Sigmoid colon (tissue), 6 donors: ENCODE measurements at regions not wholly inside any gene's neighbourhood (a gene's known extent, or its start where the extent isn't known, plus 50 kb on each side); places are given as distances from the start of the nearest gene placed in this dataset.
"Not testable (repeated sequence)": the region's sequence is repeated elsewhere in the genome, so short reads cannot be mapped to it uniquely, and the experiment has no call there.

ENCODE experiments used
- DNase-seq: peaks from one replicate; pipeline ENCODE4 v3.0.0-alpha.2; 2019
- H3K27ac ChIP-seq, 4 donors: fragments of 200-600 bp; sonication (generic); one replicate each; pipeline ENCODE4 v1.5.1; 2016 to 2019; ENCODE audit warnings: mild to moderate bottlenecking in 1 of 4
- H3K27me3 ChIP-seq, 3 donors: fragments of 200-600 bp; sonication (generic); one replicate each; pipeline ENCODE4 v1.5.1; 2019; ENCODE audit warnings: mild to moderate bottlenecking in 1 of 3
- H3K36me3 ChIP-seq, 4 donors: fragments of 200-600 bp; sonication (generic); one replicate each; pipeline ENCODE4 v1.5.1; 2016 to 2019
- H3K4me1 ChIP-seq, 4 donors: fragments of 200-600 bp; sonication (generic); one replicate each; pipeline ENCODE4 v1.5.1; 2017 to 2019
- H3K4me3 ChIP-seq, 4 donors: fragments of 200-600 bp; sonication (generic); one replicate each; pipeline ENCODE4 v1.5.1; 2017 to 2019; ENCODE audit warnings: mild to moderate bottlenecking in 2 of 4, moderate library complexity in 1 of 4
- H3K9me3 ChIP-seq, 4 donors: fragments of 200-600 bp in 3 of 4; sonication (generic) in 3 of 4; one replicate each; pipeline versions ENCODE4 v1.5.1 to v1.6.1; 2013 to 2019
- EP300 ChIP-seq, 4 donors: sonication (generic); formaldehyde crosslinking; IDR thresholded peaks; one replicate each; pipeline ENCODE4 v1.6.1; 2017; ENCODE audit warnings: antibody characterized with exemption in 4 of 4
- POLR2AphosphoS5 ChIP-seq, 4 donors: sonication (generic); formaldehyde crosslinking; IDR thresholded peaks; one replicate each; pipeline ENCODE4 v1.6.1; 2017; ENCODE audit warnings: antibody characterized with exemption in 4 of 4
- WGBS, 2 donors: extraction: QIAGEN DNeasy Blood & Tissue Kit; methylation state at CpG; one replicate each; pipeline ENCODE4 v1.1.7; 2013; 5-methylcytosine and 5-hydroxymethylcytosine counted together
- intact Hi-C: fragments of 100-400 bp; cut with DNase I; formaldehyde crosslinking; loops from one replicate; pipeline ENCODE4 v1.15.1; 2023
- donor health status: healthy with polysubstance abuse.
- donor health status: healthy.

DNA sequence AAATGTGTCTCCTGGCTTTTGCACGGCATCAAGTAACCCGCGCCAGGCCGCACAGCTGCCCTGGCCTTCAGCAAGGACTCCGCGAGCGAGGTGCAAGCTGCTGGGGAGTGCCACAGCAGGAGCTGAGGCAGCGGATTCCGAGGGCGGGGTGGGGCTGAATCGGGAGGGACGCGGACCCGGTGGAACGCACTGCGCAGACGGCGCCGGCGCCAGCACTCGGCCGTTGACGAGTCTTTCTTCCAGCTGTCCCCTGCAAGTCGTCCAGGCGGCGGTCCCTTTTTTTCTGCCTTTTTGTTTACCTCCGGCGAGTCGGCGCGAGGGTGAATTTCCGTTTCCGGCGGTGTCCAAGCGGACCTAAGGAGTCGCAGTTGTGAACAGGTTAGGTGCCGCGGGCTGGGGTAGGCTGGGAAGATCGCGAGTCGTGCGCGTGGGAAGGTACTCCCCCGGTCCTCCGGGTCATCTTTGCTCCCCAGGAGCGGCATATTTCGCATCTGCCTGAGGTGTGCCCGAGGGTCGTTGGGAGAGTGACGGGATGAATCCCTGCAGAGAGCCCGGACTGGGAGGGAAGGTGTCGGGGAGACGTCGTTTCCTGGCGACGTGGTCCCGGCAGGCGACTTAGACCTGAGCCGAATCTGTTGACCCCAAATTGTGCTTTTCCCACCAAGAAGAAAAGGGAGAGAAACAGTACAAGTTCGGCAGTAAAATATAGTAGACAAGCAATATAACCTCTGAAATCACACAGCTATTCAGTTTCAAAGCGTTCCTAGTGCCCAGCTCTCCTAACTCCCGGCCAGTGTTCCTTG is 124.5 kb upstream of the PTPN20 start:
- H3K9me3 ChIP-seq, H3K27me3 ChIP-seq, intact Hi-C loops, H3K36me3 ChIP-seq, H3K4me1 ChIP-seq: not testable (repeated sequence)
- peak overlapping the region; percentile 71 to 78 (median 74) for H3K27ac ChIP-seq
- DNase-seq, result peak; percentile 78
- 0% methylated on average over 46 to 47 of the region's 62 CpGs for WGBS, 2 donors
- peak overlapping the region; percentile 59 to 66 (median 62) for H3K4me3 ChIP-seq

DNA sequence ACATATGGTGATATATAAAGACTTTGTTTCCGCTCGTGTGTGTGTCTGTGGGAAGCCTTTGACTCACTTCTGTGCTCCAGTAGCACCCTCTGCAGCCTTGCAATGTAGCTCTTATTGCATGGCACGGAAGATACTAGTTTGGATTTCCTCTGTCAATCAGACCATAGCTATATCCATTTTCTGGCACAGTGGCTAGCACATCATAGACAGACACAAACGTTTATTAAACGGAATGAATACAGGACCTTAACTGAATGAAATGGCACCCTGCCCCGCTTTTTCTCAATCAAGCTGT is 124.0 kb upstream of the PTPN20 start:
- no peaks in the 10 kb centered on the region for H3K27me3 ChIP-seq
- H3K27ac ChIP-seq, result peak overlapping the region; percentile 71 to 78 (median 74)
- intact Hi-C loops, result no loop called here
- no peak for DNase-seq
- TF ChIP-seq EP300 (IDR thresholded peaks at IDR 0.05), result no peak
- no peak for TF ChIP-seq POLR2AphosphoS5 (IDR thresholded peaks at IDR 0.05)
- no peaks in the 10 kb centered on the region for H3K36me3 ChIP-seq
- 3 to 11% methylated on average over 6 of the region's 6 CpGs for WGBS, 2 donors
- H3K4me3 ChIP-seq, result peak overlapping the region; percentile 59 to 66 (median 62)
- H3K9me3 ChIP-seq, result no peaks in the 10 kb centered on the region
- H3K4me1 ChIP-seq, result no peaks in the 10 kb centered on the region

DNA sequence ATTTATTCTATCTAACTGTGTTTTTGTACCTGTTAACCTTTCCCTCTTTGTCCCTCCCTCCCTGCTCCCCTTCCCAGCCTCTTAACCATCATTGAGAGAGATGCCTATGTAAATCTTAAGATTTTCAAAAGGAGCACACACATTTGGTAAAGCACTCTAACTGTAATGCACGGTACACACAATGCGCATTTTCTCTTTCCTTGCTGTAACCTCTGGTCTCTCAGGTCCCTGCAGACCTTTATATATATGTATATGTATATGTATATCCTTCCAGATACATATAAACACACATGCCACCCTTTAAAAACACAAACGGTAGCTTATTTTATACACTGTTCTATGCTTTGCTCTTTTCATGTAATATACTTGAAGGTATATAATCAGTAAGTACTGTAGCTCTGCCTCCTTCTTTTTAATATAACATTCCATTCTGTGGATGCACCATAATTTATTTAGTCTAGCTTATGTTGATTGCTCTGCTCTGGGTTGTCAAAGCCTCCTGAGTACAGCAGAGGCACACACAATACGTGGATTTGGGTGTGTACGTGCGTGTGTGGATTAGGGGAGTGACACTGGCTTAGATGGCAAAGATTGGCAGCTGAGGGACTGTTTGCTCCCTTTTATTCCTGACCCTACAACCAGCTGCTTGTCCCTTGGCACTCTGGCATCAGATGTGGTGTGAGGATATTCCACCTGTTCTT is 118.4 kb upstream of the PTPN20 start:
- WGBS, 2 donors, result 59 to 97% methylated on average over 3 of the region's 6 CpGs
- intact Hi-C loops, H3K36me3 ChIP-seq, H3K4me1 ChIP-seq, H3K27me3 ChIP-seq, DNase-seq, H3K4me3 ChIP-seq, H3K27ac ChIP-seq, H3K9me3 ChIP-seq: not testable (repeated sequence)

DNA sequence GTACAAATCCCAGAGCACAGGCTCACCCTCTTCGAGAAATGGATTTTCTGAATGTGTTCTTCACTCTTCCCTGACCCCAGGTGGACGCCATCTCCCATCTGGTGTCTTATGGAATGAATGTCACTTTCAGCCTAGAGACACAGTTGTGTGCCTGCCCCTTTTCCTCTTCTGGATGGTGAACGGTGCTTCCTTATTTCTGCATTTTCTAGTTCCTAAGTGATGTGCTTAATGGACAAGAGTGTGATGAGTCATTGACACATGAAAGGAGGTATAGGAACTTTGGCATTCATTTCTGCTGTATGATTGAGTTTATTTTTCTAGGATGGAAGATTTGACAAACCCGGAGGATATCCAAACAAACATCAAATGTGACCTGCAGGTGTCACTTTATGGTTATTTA is 114.9 kb upstream of the PTPN20 start:
- H3K4me1 ChIP-seq, intact Hi-C loops, H3K27me3 ChIP-seq, H3K27ac ChIP-seq, H3K36me3 ChIP-seq, H3K4me3 ChIP-seq, DNase-seq, H3K9me3 ChIP-seq: not testable (repeated sequence)
- 81 to 84% methylated on average over 4 of the region's 4 CpGs for WGBS, 2 donors

DNA sequence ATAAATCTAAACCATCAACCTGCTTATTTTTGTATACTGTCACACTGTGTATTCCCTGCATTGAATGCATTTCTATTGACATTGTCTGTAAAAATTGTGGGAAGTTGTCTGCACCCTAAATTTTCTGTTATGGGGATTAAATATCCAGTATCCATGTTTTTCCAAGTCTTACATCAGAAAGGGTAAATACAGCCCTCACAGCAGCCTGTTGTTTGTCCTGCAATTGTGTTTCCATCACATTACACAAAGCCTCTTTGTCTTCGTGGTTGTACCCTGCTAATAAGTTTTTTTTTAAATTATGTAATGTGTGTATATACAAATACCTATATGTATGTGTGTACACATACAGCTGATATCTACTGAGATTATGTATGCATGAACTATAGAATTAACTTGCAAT is 109.2 kb upstream of the PTPN20 start:
- H3K27me3 ChIP-seq, intact Hi-C loops, H3K4me1 ChIP-seq, H3K9me3 ChIP-seq, DNase-seq, H3K36me3 ChIP-seq, H3K4me3 ChIP-seq, H3K27ac ChIP-seq: not testable (repeated sequence)
- WGBS, 2 donors, result 33 to 71% methylated on average over 1 of the region's 1 CpG

DNA sequence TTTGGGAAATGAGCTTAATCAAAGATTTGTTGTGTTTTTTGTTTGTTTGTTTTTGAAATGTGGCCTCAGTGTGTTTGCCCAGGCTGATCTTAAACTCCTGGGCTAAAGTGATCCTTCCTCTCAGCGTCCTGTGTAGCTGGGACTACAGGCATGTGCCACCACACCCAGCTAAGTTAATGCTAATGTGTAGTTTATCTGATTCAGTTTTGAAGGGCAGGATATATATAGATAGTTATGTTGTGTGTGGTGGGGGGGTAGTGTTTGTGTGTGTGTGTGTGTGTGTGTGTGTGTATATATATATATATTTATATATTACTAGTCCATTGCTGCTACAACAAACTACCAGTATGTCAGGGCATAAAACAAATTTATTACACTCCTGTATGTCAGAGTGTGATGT is 108.1 kb upstream of the PTPN20 start:
- H3K27ac ChIP-seq, H3K4me3 ChIP-seq, DNase-seq, H3K4me1 ChIP-seq, H3K27me3 ChIP-seq, intact Hi-C loops, H3K36me3 ChIP-seq, H3K9me3 ChIP-seq: not testable (repeated sequence)
- 57 to 85% methylated on average over 1 of the region's 1 CpG for WGBS, 2 donors

DNA sequence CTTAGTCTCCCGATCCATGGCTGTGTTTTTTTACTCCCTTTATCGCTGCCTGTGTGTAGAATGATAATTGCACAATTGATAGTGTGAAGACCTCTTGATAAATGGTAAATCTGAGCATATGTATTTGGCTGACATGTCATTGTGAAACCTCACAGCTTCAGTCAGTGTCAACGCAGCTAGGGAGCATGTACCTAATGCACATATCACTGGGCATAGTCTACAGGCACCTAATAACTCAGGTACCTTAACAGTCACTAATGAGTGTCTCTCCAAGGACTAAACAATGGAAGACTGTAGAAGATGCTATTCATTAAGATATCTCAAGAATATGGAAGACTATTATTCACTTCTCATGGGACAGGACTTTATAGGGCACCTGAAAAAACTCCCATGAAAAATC is 101.0 kb upstream of the PTPN20 start:
- intact Hi-C loops, H3K27ac ChIP-seq, H3K4me1 ChIP-seq, H3K27me3 ChIP-seq, H3K9me3 ChIP-seq, H3K36me3 ChIP-seq, DNase-seq, H3K4me3 ChIP-seq: not testable (repeated sequence)
- 91 to 93% methylated on average over 3 of the region's 3 CpGs for WGBS, 2 donors

DNA sequence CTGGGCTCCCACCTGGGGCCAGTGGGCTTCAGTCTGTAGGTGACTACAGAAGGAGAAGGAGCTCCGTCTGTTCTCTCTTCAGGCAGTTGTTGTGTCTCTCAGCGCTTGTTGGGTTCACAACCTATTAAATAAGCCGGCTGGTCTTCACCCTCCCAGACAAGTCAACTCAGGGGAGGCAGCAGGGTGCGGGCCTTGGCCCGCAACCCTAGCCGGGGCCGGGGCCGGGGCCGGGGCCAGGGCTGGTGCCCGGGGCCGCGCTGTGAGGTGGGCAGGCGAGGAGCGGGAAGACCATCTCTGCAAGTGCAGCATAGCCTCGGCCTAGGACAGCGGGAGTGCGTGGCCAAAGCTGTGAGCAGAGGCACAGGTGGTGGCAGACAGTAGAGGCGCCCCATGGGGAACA is 95.1 kb upstream of the PTPN20 start:
- H3K27me3 ChIP-seq, H3K36me3 ChIP-seq, DNase-seq, H3K4me3 ChIP-seq, H3K27ac ChIP-seq, H3K9me3 ChIP-seq, intact Hi-C loops, H3K4me1 ChIP-seq: not testable (repeated sequence)
- WGBS, 2 donors, result 95 to 96% methylated on average over 14 to 15 of the region's 18 CpGs

DNA sequence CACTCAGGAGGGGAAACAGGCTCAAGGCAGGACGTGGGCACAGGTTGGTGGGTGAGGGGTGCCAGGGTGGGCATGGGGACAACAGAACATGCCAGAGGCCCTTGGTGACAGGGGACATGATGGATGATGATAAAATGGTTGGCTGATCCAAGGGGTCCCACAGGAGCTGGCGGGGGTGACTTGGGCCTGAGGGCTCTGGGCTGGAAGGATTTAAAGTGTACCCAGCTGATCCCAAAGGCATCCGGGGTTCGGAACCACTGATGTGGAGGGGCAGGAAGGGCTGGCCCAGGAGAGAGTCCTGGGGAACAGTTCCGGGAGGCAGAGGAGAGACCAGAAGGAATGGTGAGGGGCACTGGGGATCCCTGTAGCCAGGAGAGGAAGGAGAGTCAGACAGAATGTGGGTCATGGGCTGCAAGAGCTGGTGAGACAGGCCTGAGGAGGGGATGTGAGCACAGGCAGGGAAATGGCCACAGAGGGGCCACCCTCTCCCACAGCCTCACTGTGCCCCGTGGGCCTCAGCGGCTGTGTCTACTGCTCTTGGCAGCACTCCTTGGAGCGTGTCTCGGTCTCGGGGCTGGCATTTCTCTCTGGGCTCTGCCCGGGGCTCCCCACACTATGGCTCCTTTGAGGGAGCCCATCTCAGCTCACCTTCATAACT is 70.7 kb upstream of the PTPN20 start:
- H3K27ac ChIP-seq, intact Hi-C loops, H3K36me3 ChIP-seq, H3K27me3 ChIP-seq, H3K4me1 ChIP-seq, H3K9me3 ChIP-seq, DNase-seq, H3K4me3 ChIP-seq: not testable (repeated sequence)
- 94% methylated on average over 5 of the region's 11 CpGs for WGBS, 2 donors

DNA sequence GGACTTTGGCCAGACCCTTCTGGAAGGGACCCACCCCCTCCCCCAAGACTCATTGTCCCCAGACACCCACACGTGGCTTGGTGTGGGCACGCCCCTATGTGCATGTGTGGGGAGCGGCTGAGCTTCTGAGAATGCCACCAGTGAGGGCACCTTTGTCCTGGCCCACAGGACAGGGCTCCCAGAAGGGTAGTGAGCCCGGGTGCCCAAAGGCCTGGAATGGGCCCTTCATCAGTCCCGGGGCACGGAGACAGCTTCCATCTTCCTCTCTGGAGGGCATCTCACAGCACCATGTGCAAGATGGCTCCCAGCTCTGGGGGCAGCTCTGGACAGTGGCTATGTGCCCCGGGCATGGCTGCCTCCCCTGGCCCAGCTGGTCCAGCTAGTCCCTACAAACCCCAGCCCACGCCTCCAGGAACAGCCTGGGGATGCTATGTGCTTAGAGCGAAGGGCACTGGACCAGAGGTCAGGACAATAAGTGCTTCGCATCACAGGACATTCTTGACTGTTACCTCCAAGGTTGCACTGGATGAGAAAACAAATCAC is 70.1 kb upstream of the PTPN20 start:
- H3K36me3 ChIP-seq, intact Hi-C loops, H3K4me1 ChIP-seq, H3K27ac ChIP-seq, H3K4me3 ChIP-seq, H3K9me3 ChIP-seq, DNase-seq, H3K27me3 ChIP-seq: not testable (repeated sequence)
- 83 to 91% methylated on average over 10 of the region's 10 CpGs for WGBS, 2 donors

DNA sequence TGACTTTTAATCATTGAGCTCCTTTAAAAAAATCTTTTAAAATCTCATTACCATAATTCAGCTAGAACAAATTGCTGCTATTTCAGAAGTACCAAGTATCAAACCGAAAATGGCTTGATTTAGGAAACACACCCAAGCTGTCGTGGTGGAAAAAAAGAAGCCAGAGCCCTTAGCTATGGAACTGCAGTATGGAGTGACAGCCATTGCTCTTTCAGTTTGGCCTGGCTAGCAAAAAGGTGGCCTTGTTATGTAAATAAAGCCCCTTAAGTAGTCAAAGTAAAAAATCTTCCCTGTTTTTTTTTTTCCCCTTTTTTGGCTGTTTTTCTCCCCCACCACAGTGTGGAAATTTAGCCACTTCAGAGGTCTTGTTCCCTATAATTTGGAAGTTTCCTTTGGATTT is 66.0 kb upstream of the PTPN20 start:
- H3K27me3 ChIP-seq, H3K4me1 ChIP-seq, H3K4me3 ChIP-seq, H3K36me3 ChIP-seq, intact Hi-C loops, DNase-seq, H3K9me3 ChIP-seq, H3K27ac ChIP-seq: not testable (repeated sequence)
- 76 to 79% methylated on average over 2 of the region's 2 CpGs for WGBS, 2 donors

DNA sequence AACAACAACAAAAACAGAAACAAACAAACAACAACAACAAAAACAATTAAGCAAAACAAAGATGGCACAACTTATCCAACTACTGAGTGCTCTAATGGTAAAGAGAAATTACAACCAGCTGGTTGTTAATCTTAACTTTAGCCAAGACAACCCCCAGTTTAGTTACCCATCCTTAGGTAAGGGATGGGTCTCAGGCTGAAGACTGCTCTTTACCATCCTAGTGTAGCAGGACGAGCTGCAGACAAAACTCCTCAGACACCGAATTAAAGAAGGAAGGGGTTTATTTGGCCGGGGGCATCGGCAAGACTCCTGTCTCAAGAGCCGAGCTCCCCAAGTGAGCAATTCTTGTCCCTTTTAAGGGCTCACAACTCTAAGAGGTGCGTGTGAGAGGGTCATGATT is 65.6 kb upstream of the PTPN20 start:
- WGBS, 2 donors, result 80 to 100% methylated on average over 1 of the region's 6 CpGs
- intact Hi-C loops, result not testable (repeated sequence)

More for the DNA sequence above, 65.6 kb upstream of the PTPN20 start:
- not testable (repeated sequence) for H3K4me1 ChIP-seq, H3K4me3 ChIP-seq, H3K27ac ChIP-seq, H3K27me3 ChIP-seq, H3K36me3 ChIP-seq, DNase-seq, H3K9me3 ChIP-seq
